Activated T-helper 2 cell treated with anti-CD3 and anti-CD28 coated beads, Interferon-gamma antibody, Interleukin-2, Interleukin-4, amounts not matched to agents 10 μg/mL and 5 μg/mL and 100 μg/mL, durations not matched to agents 14 hours and 24 hours and 36 hours (primary cell): ENCODE measurements at regions not wholly inside any gene's neighbourhood (a gene's known extent, or its start where the extent isn't known, plus 50 kb on each side); places are given as distances from the start of the nearest gene placed in this dataset.
"Not testable (repeated sequence)": the region's sequence is repeated elsewhere in the genome, so short reads cannot be mapped to it uniquely, and the experiment has no call there.

Source experiments
- DNase-seq: peaks from one replicate; pipeline ENCODE4 v3.0.0; 2021; ENCODE audit warnings: low spot score
- H3K27ac Mint-ChIP-seq: one replicate; pipeline ENCODE4 v1.8.0; 2021; ENCODE audit warnings: mixed read lengths
- H3K27me3 Mint-ChIP-seq: one replicate; pipeline ENCODE4 v1.8.0; 2021; ENCODE audit warnings: low read depth, mixed read lengths
- H3K36me3 Mint-ChIP-seq: one replicate; pipeline ENCODE4 v1.8.0; 2021; ENCODE audit warnings: low read depth, mixed read lengths
- H3K4me1 Mint-ChIP-seq: one replicate; pipeline ENCODE4 v1.8.0; 2021; ENCODE audit warnings: low read depth, mixed read lengths
- H3K4me3 Mint-ChIP-seq: one replicate; pipeline ENCODE4 v1.8.0; 2021; ENCODE audit warnings: low read depth, mild to moderate bottlenecking, moderate library complexity, mixed read lengths
- H3K9me3 Mint-ChIP-seq: one replicate; pipeline ENCODE4 v1.8.0; 2021; ENCODE audit warnings: mixed read lengths
- intact Hi-C: fragments of 100-400 bp; cut with micrococcal nuclease; formaldehyde crosslinking; loops from one replicate; pipeline ENCODE4 v1.15.1; 2023

GRCh38 chr2:35454966-35455638 lies 900.5 kb upstream of the CRIM1 start:
- DNase-seq: no peak
- Mint-ChIP-seq H3K4me1 (no peaks in the 10 kb centered on the region), H3K4me3 (no peak overlapping the region), H3K36me3 (no peaks in the 10 kb centered on the region), H3K27ac (no peak overlapping the region), H3K27me3 (no peaks in the 10 kb centered on the region), H3K9me3 (no peaks in the 10 kb centered on the region)
- intact Hi-C loops: no loop called here

GRCh38 chr2:35447821-35448220 lies 907.8 kb upstream of the CRIM1 start:
- no peak overlapping the region for H3K27ac Mint-ChIP-seq
- H3K4me3 Mint-ChIP-seq: no peak overlapping the region
- intact Hi-C loops: no loop called here
- H3K36me3 Mint-ChIP-seq: no peaks in the 10 kb centered on the region
- H3K4me1 Mint-ChIP-seq: no peaks in the 10 kb centered on the region
- no peak for DNase-seq
- no peaks in the 10 kb centered on the region for H3K27me3 Mint-ChIP-seq
- H3K9me3 Mint-ChIP-seq: no peaks in the 10 kb centered on the region

- Mint-ChIP-seq H3K27ac (no peak overlapping the region), H3K36me3 (no peaks in the 10 kb centered on the region), H3K4me3 (no peak overlapping the region), H3K4me1 (no peaks in the 10 kb centered on the region), H3K9me3 (no peaks in the 10 kb centered on the region), H3K27me3 (no peaks in the 10 kb centered on the region)
- DNase-seq: no peak
- intact Hi-C loops: no loop called here
Measured at GRCh38 chr2:35447215-35447614, 908.4 kb upstream of the CRIM1 start.

GRCh38 chr2:35443087-35443486 lies 912.5 kb upstream of the CRIM1 start:
- no peaks in the 10 kb centered on the region for H3K27me3 Mint-ChIP-seq

GRCh38 chr2:35441575-35441974 lies 914.0 kb upstream of the CRIM1 start:
- H3K4me3 Mint-ChIP-seq, DNase-seq, H3K27me3 Mint-ChIP-seq, H3K9me3 Mint-ChIP-seq, H3K36me3 Mint-ChIP-seq, H3K27ac Mint-ChIP-seq, intact Hi-C loops, H3K4me1 Mint-ChIP-seq: not testable (repeated sequence)

More at GRCh38 chr2:35443087-35443486, 912.5 kb upstream of the CRIM1 start:
- no peak overlapping the region for H3K4me3 Mint-ChIP-seq
- intact Hi-C loops: no loop called here
- DNase-seq: no peak
- H3K9me3 Mint-ChIP-seq: no peaks in the 10 kb centered on the region
- H3K36me3 Mint-ChIP-seq: no peaks in the 10 kb centered on the region
- no peaks in the 10 kb centered on the region for H3K4me1 Mint-ChIP-seq
- no peak overlapping the region for H3K27ac Mint-ChIP-seq

DNA sequence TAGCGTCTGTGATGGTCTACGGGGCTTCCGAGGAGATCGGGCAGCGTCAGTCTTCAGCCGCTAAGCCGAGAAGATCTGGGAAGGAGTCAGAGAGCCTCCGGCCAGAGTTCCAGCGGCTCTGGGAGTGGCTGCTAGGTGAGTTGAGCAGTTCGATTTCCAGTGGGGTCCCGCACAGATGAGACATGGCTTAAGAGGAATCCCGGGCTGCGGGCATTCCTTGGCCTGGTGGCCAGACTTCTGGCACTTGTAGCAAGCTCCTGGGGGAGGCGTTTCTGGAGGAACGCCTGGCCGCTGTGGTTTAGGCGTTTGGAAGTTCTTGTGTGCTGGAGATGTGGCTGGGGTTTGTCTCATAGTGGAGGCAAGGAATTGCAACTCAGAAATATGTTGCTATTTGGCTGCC lies 915.3 kb upstream of the CRIM1 start:
- H3K27ac Mint-ChIP-seq, H3K4me1 Mint-ChIP-seq, H3K36me3 Mint-ChIP-seq, DNase-seq, H3K9me3 Mint-ChIP-seq, H3K4me3 Mint-ChIP-seq, intact Hi-C loops, H3K27me3 Mint-ChIP-seq: not testable (repeated sequence)

DNA sequence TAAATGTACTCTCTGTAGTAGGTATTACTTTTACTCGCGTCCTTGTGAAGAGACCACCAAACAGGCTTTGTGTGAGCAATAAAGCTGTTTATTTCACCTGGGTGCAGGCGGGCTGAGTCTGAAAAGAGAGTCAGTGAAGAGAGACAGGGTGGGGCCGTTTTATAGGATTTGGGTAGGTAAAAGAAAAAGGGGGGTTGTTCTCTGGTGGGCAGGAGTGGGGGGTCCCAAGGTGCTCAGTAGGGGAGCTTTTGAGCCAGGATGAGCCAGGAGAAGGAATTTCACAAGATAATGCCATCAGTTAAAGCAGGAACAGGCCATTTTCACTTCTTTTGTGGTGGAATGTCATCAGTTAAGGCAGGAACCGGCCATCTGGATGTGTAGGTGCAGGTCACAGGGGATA lies 918.7 kb upstream of the CRIM1 start:
- H3K9me3 Mint-ChIP-seq, H3K27ac Mint-ChIP-seq, H3K27me3 Mint-ChIP-seq, H3K4me3 Mint-ChIP-seq, H3K4me1 Mint-ChIP-seq, intact Hi-C loops, H3K36me3 Mint-ChIP-seq, DNase-seq: not testable (repeated sequence)

GRCh38 chr2:35428548-35428947 lies 927.0 kb upstream of the CRIM1 start:
- H3K36me3 Mint-ChIP-seq: no peaks in the 10 kb centered on the region
- no peaks in the 10 kb centered on the region for H3K4me1 Mint-ChIP-seq
- intact Hi-C loops: no loop called here
- H3K9me3 Mint-ChIP-seq: no peaks in the 10 kb centered on the region
- no peak overlapping the region for H3K27ac Mint-ChIP-seq
- H3K27me3 Mint-ChIP-seq: no peaks in the 10 kb centered on the region
- H3K4me3 Mint-ChIP-seq: no peak overlapping the region
- no peak for DNase-seq

GRCh38 chr2:35421485-35421884 lies 934.1 kb upstream of the CRIM1 start:
- no peak for DNase-seq
- H3K9me3 Mint-ChIP-seq: no peaks in the 10 kb centered on the region
- no peaks in the 10 kb centered on the region for H3K4me1 Mint-ChIP-seq
- H3K27me3 Mint-ChIP-seq: no peaks in the 10 kb centered on the region
- H3K27ac Mint-ChIP-seq: no peak overlapping the region
- H3K36me3 Mint-ChIP-seq: no peaks in the 10 kb centered on the region
- intact Hi-C loops: no loop called here
- no peak overlapping the region for H3K4me3 Mint-ChIP-seq

DNA sequence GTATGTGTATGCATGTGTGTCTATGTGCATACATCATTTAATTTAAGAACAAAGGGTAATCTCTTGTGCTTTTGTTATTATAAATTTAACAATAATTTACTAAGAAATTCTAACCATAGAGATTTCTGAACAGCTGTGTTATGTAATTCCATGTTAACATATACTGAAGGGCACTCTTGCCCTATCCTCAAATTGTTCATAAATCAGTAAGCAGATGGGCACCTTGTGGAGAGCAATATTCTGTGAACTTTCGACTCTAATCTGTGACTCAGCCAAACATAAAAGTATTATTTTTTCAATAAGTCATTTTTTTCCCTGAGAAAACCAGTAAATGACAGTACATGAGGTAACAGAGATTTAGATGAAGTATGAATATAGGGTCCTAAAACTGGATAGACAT lies 938.3 kb upstream of the CRIM1 start:
- no peak for DNase-seq
- H3K27me3 Mint-ChIP-seq: no peaks in the 10 kb centered on the region
- no peaks in the 10 kb centered on the region for H3K36me3 Mint-ChIP-seq
- H3K4me3 Mint-ChIP-seq: no peak overlapping the region
- H3K4me1 Mint-ChIP-seq: no peaks in the 10 kb centered on the region
- H3K27ac Mint-ChIP-seq: no peak overlapping the region
- no peaks in the 10 kb centered on the region for H3K9me3 Mint-ChIP-seq
- intact Hi-C loops: no loop called here

GRCh38 chr2:35416391-35417140 lies 939.0 kb upstream of the CRIM1 start:
- Mint-ChIP-seq H3K9me3 (no peaks in the 10 kb centered on the region), H3K27ac (no peak overlapping the region), H3K36me3 (no peaks in the 10 kb centered on the region), H3K27me3 (no peaks in the 10 kb centered on the region), H3K4me1 (no peaks in the 10 kb centered on the region), H3K4me3 (no peak overlapping the region)
- no peak for DNase-seq
- intact Hi-C loops: no loop called here

DNA sequence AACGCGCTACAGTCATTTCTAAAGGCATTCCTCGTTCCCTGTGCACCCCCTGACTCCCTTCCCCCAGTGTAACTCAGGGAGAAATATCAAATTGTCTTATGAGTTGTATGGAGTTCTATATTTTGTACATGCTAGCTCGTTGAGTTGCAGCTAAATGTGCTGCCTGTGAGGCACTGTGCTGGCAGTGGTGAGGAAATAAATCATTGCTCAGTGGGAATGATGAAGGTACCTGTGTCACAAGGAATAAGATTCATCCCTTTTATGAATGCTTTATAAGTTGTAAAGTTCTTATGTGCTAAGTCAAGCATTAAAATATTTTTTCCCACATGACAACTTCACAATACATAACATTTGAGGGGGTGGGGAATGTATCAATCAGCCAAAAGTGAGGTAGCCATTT lies 939.6 kb upstream of the CRIM1 start:
- no peak for DNase-seq
- no peak overlapping the region for H3K4me3 Mint-ChIP-seq
- intact Hi-C loops: no loop called here
- no peaks in the 10 kb centered on the region for H3K27me3 Mint-ChIP-seq
- no peaks in the 10 kb centered on the region for H3K4me1 Mint-ChIP-seq
- no peak overlapping the region for H3K27ac Mint-ChIP-seq
- no peaks in the 10 kb centered on the region for H3K9me3 Mint-ChIP-seq
- no peaks in the 10 kb centered on the region for H3K36me3 Mint-ChIP-seq

- no peak for DNase-seq
- intact Hi-C loops: no loop called here
- H3K4me3 Mint-ChIP-seq: no peak overlapping the region
- H3K9me3 Mint-ChIP-seq: no peaks in the 10 kb centered on the region
- H3K36me3 Mint-ChIP-seq: no peaks in the 10 kb centered on the region
- no peak overlapping the region for H3K27ac Mint-ChIP-seq
- no peaks in the 10 kb centered on the region for H3K4me1 Mint-ChIP-seq
- H3K27me3 Mint-ChIP-seq: no peaks in the 10 kb centered on the region
Measured at GRCh38 chr2:35415282-35415681, 940.3 kb upstream of the CRIM1 start.
